ENCODE measurements at regions not wholly inside any gene's neighbourhood (a gene's known extent, or its start where the extent isn't known, plus 50 kb on each side); places are given as distances from the start of the nearest gene placed in this dataset.

DNA sequence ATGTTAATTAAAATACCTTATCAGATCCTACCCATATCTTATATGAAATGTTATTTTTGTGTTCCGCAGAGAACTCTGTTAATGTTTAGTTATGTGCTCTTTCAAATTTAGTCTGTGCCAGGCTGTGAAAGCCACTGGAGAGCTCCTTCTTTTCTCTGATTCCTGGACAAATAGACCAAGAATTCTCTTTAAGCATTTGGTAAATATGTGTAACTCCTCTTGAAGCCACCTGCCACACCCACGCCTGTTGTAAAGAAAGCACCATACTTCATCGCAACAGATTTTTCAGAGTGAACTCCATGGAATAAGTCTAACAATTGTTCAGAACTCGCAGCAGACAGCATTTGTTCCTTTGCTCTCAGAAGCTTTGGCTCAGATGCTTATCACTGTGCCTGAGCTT, 301.1 kb downstream of the FAM170A start:
- TF ChIP-seq, protein P1, sequence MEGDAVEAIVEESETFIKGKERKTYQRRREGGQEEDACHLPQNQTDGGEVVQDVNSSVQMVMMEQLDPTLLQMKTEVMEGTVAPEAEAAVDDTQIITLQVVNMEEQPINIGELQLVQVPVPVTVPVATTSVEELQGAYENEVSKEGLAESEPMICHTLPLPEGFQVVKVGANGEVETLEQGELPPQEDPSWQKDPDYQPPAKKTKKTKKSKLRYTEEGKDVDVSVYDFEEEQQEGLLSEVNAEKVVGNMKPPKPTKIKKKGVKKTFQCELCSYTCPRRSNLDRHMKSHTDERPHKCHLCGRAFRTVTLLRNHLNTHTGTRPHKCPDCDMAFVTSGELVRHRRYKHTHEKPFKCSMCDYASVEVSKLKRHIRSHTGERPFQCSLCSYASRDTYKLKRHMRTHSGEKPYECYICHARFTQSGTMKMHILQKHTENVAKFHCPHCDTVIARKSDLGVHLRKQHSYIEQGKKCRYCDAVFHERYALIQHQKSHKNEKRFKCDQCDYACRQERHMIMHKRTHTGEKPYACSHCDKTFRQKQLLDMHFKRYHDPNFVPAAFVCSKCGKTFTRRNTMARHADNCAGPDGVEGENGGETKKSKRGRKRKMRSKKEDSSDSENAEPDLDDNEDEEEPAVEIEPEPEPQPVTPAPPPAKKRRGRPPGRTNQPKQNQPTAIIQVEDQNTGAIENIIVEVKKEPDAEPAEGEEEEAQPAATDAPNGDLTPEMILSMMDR (IDR thresholded peaks at IDR 0.05) = no peak
- no peak for TF ChIP-seq POLR2A (IDR thresholded peaks at IDR 0.05)

Measured in sigmoid colon (tissue), 3 donors.